ENCODE measurements at regions not wholly inside any gene's neighbourhood (a gene's known extent, or its start where the extent isn't known, plus 50 kb on each side); places are given as distances from the start of the nearest gene placed in this dataset.

DNA sequence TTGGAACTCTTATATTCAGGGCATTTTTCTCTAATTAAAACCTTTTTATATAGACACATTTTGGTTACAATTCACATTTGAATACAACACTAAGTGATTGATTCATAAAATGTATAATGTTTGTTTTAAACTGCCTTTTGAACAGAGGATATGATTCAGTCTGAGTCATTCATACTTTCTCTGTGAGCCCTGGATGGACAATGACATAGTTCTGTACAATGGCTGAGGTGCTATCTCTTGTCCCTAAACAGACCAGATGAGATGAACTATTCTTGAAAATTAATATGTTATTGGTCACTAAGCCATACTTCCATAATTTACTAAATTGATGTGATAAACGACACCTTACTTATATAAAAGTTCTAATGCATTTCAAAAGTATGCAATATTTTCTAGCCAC, 199.7 kb upstream of the ATXN7L3B start:
- no peak overlapping the region for H3K4me3 ChIP-seq (ENCODE audit: low read length)
- no peak for DNase-seq (ENCODE audit: low read depth)
- TF ChIP-seq, protein P1, sequence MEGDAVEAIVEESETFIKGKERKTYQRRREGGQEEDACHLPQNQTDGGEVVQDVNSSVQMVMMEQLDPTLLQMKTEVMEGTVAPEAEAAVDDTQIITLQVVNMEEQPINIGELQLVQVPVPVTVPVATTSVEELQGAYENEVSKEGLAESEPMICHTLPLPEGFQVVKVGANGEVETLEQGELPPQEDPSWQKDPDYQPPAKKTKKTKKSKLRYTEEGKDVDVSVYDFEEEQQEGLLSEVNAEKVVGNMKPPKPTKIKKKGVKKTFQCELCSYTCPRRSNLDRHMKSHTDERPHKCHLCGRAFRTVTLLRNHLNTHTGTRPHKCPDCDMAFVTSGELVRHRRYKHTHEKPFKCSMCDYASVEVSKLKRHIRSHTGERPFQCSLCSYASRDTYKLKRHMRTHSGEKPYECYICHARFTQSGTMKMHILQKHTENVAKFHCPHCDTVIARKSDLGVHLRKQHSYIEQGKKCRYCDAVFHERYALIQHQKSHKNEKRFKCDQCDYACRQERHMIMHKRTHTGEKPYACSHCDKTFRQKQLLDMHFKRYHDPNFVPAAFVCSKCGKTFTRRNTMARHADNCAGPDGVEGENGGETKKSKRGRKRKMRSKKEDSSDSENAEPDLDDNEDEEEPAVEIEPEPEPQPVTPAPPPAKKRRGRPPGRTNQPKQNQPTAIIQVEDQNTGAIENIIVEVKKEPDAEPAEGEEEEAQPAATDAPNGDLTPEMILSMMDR (conservative IDR thresholded peaks at IDR 0.05; ENCODE audit: low read depth, low read length): no peak

DNA sequence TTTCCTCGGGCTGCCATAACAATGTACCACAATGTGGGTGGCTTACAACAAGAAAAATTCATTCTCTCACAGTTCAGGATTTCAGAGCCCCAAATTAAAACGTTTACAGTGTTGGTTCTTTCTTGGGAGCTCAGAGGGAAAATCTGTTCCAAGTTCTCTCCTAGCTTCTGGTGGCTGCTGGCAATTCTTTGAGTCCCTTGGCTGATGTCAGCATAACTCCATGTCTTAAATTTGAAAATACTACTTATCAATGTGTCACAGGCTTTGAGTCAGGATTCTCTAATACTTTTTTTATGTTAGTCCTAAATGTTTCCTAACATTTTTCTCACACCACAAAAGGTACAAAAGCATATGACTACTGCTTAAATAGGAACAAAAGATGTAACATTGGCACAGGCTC, 198.4 kb upstream of the ATXN7L3B start:
- DNase-seq (ENCODE audit: low read depth): no peak
- TF ChIP-seq, protein P1 (conservative IDR thresholded peaks at IDR 0.05; ENCODE audit: low read depth, low read length): no peak
- H3K4me3 ChIP-seq (ENCODE audit: low read length): no peak overlapping the region

DNA sequence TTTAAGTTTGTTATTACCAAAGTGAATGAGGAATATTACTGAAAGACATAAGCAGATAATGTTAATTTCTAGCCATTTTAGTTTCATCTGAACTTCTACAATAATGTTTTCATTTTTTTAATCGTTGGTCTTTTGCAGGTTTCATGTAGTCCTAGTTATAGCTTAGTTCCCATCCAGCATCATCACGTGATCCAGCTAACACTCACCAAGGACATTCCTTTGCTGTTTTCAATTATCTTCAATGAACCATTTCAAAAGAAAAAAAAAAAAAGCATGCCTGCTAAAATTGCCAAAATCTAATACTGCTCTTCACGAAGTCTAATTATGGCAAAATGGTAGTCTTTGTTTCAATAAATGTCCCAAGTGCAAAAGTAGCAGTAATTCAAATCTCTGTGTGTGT, 187.7 kb upstream of the ATXN7L3B start:
- DNase-seq (ENCODE audit: low read depth): no peak
- TF ChIP-seq, protein P1 (conservative IDR thresholded peaks at IDR 0.05; ENCODE audit: low read depth, low read length): no peak
- H3K4me3 ChIP-seq (ENCODE audit: low read length): no peak overlapping the region

DNA sequence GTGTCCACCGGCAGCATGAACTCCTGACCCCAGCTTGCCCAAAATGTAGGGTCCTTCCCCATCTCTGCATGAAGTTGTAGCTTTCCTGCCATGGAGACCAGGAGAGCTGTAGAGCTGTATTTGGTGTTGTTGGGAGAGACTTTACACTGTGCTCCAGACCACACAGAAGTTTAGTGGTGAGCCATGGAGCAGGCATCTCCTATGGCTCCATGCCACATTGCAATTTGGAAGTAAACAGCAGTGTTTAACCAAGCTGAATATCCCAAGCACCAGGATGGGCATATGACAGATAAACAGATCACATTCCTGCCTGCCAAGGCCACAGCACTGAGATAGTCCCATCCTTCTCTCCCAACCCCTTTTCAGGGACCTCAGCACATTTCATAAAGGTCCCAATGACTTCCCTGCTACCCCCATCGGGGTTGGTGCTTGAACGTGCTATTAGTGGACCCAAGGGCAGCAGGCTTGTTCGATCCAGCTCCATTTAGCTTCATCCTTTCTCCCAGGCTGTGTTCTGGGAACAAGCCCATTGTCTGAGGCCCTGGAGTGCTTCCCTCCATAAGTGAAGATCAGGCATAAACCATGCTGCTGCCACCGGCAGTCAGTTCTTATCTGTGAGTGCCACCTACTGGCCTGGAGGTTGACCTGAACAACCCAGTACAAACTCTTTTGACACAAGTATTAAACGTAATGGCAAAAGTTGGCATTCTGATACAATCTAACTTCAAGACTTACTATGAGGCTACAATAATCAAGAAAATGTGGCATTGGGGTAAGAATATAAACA, 172.3 kb upstream of the ATXN7L3B start:
- TF ChIP-seq, protein P1 (conservative IDR thresholded peaks at IDR 0.05; ENCODE audit: low read depth, low read length): peak; percentile 39
- no peak for DNase-seq (ENCODE audit: low read depth)
- no peak overlapping the region for H3K4me3 ChIP-seq (ENCODE audit: low read length)

DNA sequence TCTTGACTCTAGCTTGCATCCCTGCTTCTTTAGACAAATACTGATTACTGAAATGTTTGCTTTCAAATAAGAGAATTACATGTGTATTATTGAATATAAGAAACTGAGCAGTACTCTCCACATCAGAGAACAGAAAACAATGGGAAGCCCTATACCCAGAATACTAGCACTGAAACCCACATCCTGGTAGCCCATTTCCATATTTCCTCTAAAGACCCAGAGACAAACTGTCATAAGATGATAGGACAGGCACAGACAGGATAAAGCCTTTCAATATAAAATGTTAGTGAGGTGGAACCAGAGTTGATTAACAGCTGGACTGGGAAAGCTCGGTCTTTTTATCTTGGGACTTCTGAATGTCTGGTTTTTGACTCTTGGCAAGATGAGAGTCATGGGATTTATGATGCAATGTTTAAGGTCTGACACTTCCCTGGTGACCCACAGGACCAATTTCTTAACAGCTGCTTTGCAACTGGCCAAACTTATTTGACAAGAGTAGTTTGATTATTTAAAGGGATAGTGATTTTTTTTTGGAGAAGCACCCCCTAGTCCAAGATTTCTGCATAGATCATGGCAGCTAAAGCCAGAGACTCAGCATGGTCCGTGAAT, 166.9 kb upstream of the ATXN7L3B start:
- DNase-seq (ENCODE audit: low read depth): no peak
- H3K4me3 ChIP-seq (ENCODE audit: low read length): no peak overlapping the region
- TF ChIP-seq, protein P1 (conservative IDR thresholded peaks at IDR 0.05; ENCODE audit: low read depth, low read length): no peak

DNA sequence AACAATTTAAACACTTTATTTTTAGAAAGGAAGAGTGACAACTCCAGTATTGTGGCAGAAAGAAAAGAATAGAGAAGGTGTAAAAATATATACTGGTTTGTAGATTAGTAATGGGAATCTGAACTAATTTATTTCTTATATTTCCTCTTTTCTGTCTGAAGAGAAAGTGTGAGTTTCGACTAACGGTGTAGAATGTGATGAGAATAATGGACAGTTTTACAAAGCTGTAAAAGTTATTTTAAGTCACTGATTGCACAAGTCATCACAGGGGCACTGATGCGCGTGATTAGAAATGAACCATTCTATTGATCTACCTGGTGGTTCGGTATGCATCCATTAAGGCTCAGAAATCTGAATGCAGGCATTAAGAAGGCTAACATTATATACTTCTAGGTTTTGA, 158.5 kb upstream of the ATXN7L3B start:
- TF ChIP-seq, protein P1 (conservative IDR thresholded peaks at IDR 0.05; ENCODE audit: low read depth, low read length): no peak
- no peak for DNase-seq (ENCODE audit: low read depth)
- H3K4me3 ChIP-seq (ENCODE audit: low read length): no peak overlapping the region

DNA sequence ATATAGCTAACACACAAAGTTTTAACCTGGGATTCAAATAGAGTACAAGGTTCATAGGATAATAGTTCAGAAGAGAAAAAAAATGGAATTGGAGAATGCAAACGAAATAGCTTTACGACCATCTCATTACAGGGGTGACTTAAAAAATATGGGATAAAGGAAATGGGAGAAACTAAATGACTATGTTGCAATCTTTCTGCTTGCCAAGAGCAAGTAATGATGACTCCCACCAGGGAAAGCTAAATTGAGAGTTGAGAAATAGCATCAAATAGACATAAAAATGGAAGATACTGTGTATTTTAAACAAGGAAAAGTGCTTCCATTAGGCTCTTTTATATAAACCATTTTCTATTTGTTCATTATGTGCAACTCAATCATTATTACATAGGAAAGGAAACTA, 155.7 kb upstream of the ATXN7L3B start:
- no peak overlapping the region for H3K4me3 ChIP-seq (ENCODE audit: low read length)
- TF ChIP-seq, protein P1 (conservative IDR thresholded peaks at IDR 0.05; ENCODE audit: low read depth, low read length): no peak
- DNase-seq (ENCODE audit: low read depth): no peak

Measured in retinal pigment epithelial cell (primary cell).